Activated CD4-positive, alpha-beta T cell treated with anti-CD3 and anti-CD28 coated beads, Interleukin-2, amount 50 U/mL, for 16 hours (primary cell): ENCODE measurements at regions not wholly inside any gene's neighbourhood (a gene's known extent, or its start where the extent isn't known, plus 50 kb on each side); places are given as distances from the start of the nearest gene placed in this dataset.
"Not testable (repeated sequence)": the region's sequence is repeated elsewhere in the genome, so short reads cannot be mapped to it uniquely, and the experiment has no call there.

Source experiments
- DNase-seq: peaks from one replicate; pipeline ENCODE4 v3.0.0-alpha.2; 2020

DNA sequence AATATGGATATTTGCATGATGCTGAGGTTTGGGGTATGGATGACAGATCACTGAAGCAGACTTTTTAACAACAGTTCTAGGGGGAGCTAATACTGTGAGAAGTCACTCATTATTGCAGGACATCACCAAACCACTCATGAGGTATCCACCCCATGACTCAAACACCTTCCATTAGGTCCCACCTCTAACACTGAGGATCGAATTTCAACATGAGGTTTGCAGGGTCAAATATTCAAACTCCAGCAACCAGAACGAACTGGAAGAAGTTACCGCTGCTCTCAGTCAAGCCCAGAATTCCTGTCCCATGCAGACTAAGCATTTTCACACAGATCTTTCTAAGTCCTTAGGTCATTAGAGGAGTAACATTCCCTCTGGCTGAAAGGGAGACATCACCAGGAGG, 758.9 kb downstream of the UQCRFS1 start:
- no peak for DNase-seq

- no peak for DNase-seq
These were observed 759.5 kb downstream of the UQCRFS1 start for GRCh38 chr19:28453420-28453819.

GRCh38 chr19:28449803-28450202, 763.1 kb downstream of the UQCRFS1 start:
- DNase-seq, result no peak

- no peak for DNase-seq
These were observed 766.4 kb downstream of the UQCRFS1 start for GRCh38 chr19:28446511-28446910.

- DNase-seq, result no peak
These were observed 767.1 kb downstream of the UQCRFS1 start for GRCh38 chr19:28445826-28446225.

- DNase-seq, result no peak
These were observed 768.6 kb downstream of the UQCRFS1 start for GRCh38 chr19:28444362-28444761.

- no peak for DNase-seq
These were observed 769.6 kb downstream of the UQCRFS1 start for GRCh38 chr19:28443361-28443760.

DNA sequence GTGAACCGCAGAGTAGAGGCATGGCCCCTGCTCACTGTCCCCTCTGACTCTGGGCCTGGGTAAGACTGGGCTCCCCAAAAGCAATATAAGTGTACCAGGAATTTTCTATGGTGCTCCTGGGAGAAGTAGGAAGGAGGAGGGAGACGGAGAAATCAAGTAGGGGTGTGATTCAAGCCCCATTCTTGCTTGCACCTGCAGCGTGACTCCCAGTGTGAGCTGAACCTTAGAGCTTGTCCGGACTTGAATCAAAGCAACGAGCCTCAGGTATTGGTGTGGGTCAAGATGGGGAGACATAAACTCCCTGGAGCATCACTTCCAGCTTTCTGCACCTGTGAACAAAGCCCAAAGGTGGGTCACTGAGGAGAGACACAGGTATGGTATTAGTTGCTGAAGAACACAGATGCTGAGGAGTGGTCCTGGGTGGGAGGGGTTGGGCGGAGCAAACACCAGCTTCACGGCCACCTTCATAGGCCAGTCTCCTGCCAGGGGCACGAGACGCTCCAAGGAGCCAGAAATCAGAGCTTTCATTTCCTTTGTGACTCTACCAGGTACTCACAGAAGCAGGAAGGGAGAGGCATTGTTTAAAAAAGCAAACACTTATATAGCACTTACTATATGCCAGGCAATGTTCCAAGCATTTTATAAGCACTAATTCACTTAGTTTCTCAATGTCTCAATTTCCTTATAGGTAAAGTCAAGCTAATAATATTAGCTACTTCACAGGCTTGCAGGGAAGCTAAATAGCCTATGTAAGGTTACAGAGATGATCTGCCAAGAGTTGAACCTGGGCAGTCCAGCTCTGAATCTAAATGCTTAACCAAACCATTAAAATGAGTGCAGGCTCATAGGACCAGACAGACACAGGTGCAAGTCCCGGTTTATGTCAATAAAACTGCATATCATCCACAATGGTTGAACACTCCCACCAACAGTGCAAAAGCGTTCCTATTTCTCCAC, 775.3 kb downstream of the UQCRFS1 start:
- DNase-seq, result no peak

GRCh38 chr19:28436320-28436719, 776.6 kb downstream of the UQCRFS1 start:
- no peak for DNase-seq

GRCh38 chr19:28435551-28436271, 777.2 kb downstream of the UQCRFS1 start:
- no peak for DNase-seq

DNA sequence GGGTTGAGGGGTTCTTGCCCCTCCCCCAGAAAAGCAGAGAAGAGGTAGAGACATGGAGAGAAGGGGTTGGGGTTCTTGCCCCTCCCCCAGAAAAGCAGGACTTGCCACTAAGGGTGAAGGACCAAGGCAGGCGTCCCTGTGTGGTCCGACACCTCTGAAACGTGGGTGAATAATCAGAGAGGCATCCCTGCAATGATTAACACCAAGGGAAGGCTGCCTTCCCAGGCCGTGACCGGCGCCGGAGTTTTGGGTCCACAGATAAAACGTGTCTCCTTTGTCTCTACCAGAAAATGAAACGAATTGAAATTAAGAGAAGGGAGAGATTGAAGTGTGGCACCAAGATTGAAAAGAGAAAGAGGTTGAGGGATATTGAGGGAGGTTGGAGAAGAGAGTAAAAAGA, 778.2 kb downstream of the UQCRFS1 start:
- not testable (repeated sequence) for DNase-seq

- not testable (repeated sequence) for DNase-seq
These were observed 778.6 kb downstream of the UQCRFS1 start for GRCh38 chr19:28434365-28434764.

- not testable (repeated sequence) for DNase-seq
These were observed 779.8 kb downstream of the UQCRFS1 start for GRCh38 chr19:28433166-28433565.

DNA sequence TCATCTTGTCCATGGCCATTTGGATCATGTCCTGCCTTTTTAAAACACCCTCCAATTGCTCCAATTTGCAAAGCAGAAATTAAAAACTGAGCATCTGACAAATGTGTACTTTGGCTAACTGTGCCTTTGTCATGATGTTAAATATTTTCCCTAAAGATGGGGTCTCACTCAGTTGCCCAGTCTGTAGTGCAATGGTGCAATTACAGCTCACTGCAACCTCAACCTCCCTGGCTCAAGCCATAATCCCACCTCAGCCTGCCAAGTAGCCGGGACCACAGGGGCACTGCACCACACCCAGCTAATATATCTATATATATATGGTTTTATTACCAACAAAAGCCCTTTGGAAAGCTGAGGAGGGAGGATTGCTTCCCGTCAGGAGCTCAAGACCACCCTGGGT, 782.7 kb downstream of the UQCRFS1 start:
- no peak for DNase-seq

- DNase-seq, result no peak
These were observed 783.6 kb downstream of the UQCRFS1 start for GRCh38 chr19:28429356-28429755.

DNA sequence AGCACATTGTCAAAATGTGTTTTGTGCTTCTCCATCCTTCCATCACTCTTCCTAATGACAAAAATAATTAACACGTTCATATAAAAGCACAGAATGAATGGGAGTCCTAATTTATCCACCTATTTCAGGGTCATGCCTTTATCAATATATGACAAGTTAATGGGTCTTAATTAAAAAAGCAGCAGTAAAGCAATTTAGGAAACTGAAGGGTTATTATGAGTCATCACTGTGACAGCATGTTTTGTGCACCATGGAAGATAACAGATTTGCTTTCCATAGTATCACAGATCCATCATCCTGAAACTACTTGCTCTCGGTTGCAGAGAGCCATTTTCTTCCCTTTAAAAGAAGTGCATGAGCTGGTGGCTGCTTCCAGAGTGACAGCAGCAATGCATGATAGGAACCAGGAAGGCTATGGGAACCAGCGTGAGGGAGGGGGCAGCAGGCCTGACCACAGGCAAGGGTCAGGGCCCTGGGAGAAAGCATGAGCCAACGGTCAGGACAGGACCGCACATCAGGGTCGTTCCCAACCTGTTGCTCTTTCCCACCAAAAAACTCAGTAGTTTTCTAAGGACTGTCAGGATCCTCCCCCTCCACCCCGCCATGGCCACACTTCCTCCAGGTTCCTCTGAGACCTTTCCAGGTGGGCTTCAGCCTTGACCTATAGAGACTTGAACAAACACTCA, 784.1 kb downstream of the UQCRFS1 start:
- DNase-seq, result no peak

DNA sequence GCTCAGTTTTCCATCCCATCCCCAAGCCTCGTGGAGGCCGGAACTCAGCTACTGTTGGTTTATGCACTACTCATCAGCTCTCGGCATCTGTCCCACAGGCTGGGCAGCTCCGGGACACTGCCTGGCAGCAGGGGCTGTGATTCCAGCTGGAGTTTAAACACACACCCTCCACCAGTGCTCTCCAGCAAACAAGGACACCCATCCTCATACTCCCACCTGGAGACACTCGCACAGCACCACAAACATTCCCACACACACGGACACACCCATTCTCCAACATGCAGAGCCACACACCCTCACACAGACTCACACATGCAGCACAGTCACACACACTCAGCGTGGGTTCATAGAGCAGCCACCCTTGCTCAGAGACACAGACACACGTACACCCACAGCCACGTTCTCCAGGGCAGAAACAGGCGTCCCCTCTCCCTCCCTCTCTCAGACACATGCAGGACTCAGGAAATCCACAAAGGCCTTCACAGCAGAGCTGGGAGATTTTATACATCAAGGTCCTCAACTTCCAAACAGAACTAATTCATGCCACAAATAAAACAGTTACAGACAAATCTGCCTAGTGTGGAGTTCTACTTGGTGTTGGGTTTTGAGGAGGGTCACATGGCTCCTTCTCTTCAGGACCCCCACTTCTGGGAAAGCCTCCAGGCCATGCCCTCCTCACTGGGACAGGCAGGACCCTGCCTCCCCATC, 785.4 kb downstream of the UQCRFS1 start:
- DNase-seq, result no peak

GRCh38 chr19:28426730-28427225, 786.2 kb downstream of the UQCRFS1 start:
- no peak for DNase-seq

DNA sequence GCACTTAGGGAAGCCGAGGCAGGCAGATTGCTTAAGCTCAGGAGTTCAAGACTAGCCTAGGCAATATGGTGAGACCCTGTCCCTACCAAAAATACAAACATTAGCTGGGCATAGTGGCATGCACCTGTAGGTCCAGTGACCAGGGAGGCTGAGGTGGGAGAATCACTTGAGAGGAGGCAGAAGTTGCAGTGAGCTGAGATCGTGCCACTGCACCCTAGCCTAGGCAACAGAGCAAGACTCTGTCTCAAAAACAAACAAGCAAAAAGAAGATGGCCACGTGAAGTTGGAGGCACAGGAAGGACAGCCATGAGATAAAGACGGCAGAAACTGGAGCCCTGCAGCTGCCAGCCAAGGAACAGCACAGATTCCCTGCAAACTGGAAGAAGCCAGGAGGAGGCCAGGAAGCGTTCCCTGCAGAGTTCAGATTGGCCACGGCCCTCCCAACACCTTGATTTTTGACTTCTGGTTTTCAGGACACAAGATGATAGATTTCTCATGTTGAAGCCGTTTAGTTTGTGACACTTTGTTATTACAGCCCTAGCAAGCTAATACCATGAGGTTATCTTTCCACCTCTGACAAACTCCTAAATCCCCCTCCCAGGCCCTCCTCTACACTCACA, 786.7 kb downstream of the UQCRFS1 start:
- DNase-seq, result no peak

GRCh38 chr19:28425046-28425931, 787.7 kb downstream of the UQCRFS1 start:
- DNase-seq, result no peak

- no peak for DNase-seq
These were observed 788.3 kb downstream of the UQCRFS1 start for GRCh38 chr19:28424662-28425045.
